Activated naive CD4-positive, alpha-beta T cell treated with anti-CD3 and anti-CD28 coated beads, Interleukin-2, amount 50 U/mL, for 24 hours (primary cell): ENCODE measurements at regions not wholly inside any gene's neighbourhood (a gene's known extent, or its start where the extent isn't known, plus 50 kb on each side); places are given as distances from the start of the nearest gene placed in this dataset.
A peak's percentile ranks its signal among the peaks of the same experiment; 100 is the strongest.

Source experiments
- H3K27ac Mint-ChIP-seq: one replicate; pipeline ENCODE4 v1.8.0; 2021; ENCODE audit warnings: mild to moderate bottlenecking, mixed read lengths
- H3K27me3 Mint-ChIP-seq: one replicate; pipeline ENCODE4 v1.8.0; 2021; ENCODE audit warnings: mixed read lengths
- H3K36me3 Mint-ChIP-seq: one replicate; pipeline ENCODE4 v1.8.0; 2021; ENCODE audit warnings: mixed read lengths
- H3K4me1 Mint-ChIP-seq: one replicate; pipeline ENCODE4 v1.8.0; 2021; ENCODE audit warnings: mixed read lengths
- H3K4me3 Mint-ChIP-seq: one replicate; pipeline ENCODE4 v1.8.0; 2021; ENCODE audit warnings: mild to moderate bottlenecking, mixed read lengths
- H3K9me3 Mint-ChIP-seq: one replicate; pipeline ENCODE4 v1.8.0; 2021; ENCODE audit warnings: mixed read lengths

GRCh38 chr4:11937941-11938340 lies 509.2 kb upstream of the HS3ST1 start:
- Mint-ChIP-seq H3K9me3 (peaks cover 9% of the 10 kb centered on the region), H3K4me3 (no peak overlapping the region), H3K4me1 (no peaks in the 10 kb centered on the region), H3K27me3 (no peaks in the 10 kb centered on the region), H3K27ac (no peak overlapping the region), H3K36me3 (no peaks in the 10 kb centered on the region)

- Mint-ChIP-seq H3K9me3 (peaks cover 6% of the 10 kb centered on the region), H3K4me1 (no peaks in the 10 kb centered on the region), H3K4me3 (no peak overlapping the region), H3K27me3 (no peaks in the 10 kb centered on the region), H3K36me3 (no peaks in the 10 kb centered on the region), H3K27ac (no peak overlapping the region)
These were observed 502.6 kb upstream of the HS3ST1 start for GRCh38 chr4:11931266-11931820.

DNA sequence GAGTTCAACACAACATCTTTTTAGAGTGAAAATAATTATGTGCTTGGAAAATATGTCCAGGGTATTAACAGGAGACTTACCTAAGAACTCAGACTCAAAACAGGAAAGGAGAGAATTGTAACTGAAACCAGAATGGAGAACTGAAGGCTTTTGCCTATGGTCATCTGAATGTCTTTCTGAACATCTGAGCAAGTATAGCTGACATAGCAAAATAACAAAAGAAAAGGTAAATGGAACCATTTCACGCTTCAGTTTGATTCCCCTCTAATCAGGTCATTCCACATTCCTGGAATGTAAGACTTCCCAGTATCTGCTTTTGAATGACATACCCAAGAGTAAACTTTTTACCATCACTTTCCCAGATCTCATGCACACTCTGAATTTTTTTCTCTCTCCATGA lies 500.4 kb upstream of the HS3ST1 start:
- no peak overlapping the region for H3K27ac Mint-ChIP-seq
- H3K9me3 Mint-ChIP-seq: peaks cover 5% of the 10 kb centered on the region
- H3K4me3 Mint-ChIP-seq: no peak overlapping the region
- H3K27me3 Mint-ChIP-seq: no peaks in the 10 kb centered on the region
- H3K4me1 Mint-ChIP-seq: no peaks in the 10 kb centered on the region
- no peaks in the 10 kb centered on the region for H3K36me3 Mint-ChIP-seq

GRCh38 chr4:11919316-11919715 lies 490.6 kb upstream of the HS3ST1 start:
- H3K9me3 Mint-ChIP-seq: peaks cover 6% of the 10 kb centered on the region
- H3K27ac Mint-ChIP-seq: no peak overlapping the region
- no peaks in the 10 kb centered on the region for H3K36me3 Mint-ChIP-seq
- no peaks in the 10 kb centered on the region for H3K4me1 Mint-ChIP-seq
- no peaks in the 10 kb centered on the region for H3K27me3 Mint-ChIP-seq
- H3K4me3 Mint-ChIP-seq: no peak overlapping the region

DNA sequence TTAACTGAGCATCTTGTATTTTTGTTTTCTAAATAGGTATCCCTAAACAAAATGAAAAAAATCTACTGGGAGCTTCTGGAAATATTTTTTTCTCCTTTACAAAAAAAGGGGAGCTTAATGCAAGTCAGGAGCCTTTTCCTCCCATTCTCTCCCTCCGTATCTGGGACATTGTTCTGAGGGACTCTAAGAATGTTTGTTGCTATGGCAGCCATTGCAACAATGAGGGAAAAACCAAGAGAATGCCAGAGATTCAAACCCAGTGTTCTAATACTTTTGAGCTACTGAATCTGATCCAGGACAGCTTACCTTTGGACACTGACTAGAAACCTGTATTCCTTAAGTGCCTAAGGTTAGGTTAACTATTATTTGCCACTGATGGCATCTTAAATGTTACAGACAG lies 485.7 kb upstream of the HS3ST1 start:
- Mint-ChIP-seq H3K4me3 (no peak overlapping the region), H3K27ac (no peak overlapping the region), H3K36me3 (no peaks in the 10 kb centered on the region), H3K27me3 (no peaks in the 10 kb centered on the region), H3K9me3 (peaks cover 6% of the 10 kb centered on the region), H3K4me1 (no peaks in the 10 kb centered on the region)

- no peaks in the 10 kb centered on the region for H3K36me3 Mint-ChIP-seq
- H3K4me3 Mint-ChIP-seq: no peak overlapping the region
- H3K27me3 Mint-ChIP-seq: no peaks in the 10 kb centered on the region
- no peak overlapping the region for H3K27ac Mint-ChIP-seq
- H3K4me1 Mint-ChIP-seq: no peaks in the 10 kb centered on the region
- peaks cover 6% of the 10 kb centered on the region for H3K9me3 Mint-ChIP-seq
These were observed 484.2 kb upstream of the HS3ST1 start for GRCh38 chr4:11912886-11913285.

GRCh38 chr4:11910812-11911211 lies 482.1 kb upstream of the HS3ST1 start:
- Mint-ChIP-seq H3K9me3 (no peaks in the 10 kb centered on the region), H3K4me1 (no peaks in the 10 kb centered on the region), H3K27ac (no peak overlapping the region), H3K36me3 (no peaks in the 10 kb centered on the region), H3K27me3 (no peaks in the 10 kb centered on the region), H3K4me3 (no peak overlapping the region)

GRCh38 chr4:11908712-11909111 lies 480.0 kb upstream of the HS3ST1 start:
- no peaks in the 10 kb centered on the region for H3K36me3 Mint-ChIP-seq
- H3K27ac Mint-ChIP-seq: peak overlapping the region; percentile 59
- no peaks in the 10 kb centered on the region for H3K4me1 Mint-ChIP-seq
- no peaks in the 10 kb centered on the region for H3K9me3 Mint-ChIP-seq
- no peak overlapping the region for H3K4me3 Mint-ChIP-seq
- H3K27me3 Mint-ChIP-seq: no peaks in the 10 kb centered on the region

GRCh38 chr4:11908205-11908604 lies 479.5 kb upstream of the HS3ST1 start:
- H3K9me3 Mint-ChIP-seq: no peaks in the 10 kb centered on the region
- H3K27ac Mint-ChIP-seq: no peak overlapping the region
- H3K4me3 Mint-ChIP-seq: no peak overlapping the region
- H3K36me3 Mint-ChIP-seq: no peaks in the 10 kb centered on the region
- H3K27me3 Mint-ChIP-seq: no peaks in the 10 kb centered on the region
- no peaks in the 10 kb centered on the region for H3K4me1 Mint-ChIP-seq

- Mint-ChIP-seq H3K27ac (no peak overlapping the region), H3K4me1 (no peaks in the 10 kb centered on the region)
These were observed 476.4 kb upstream of the HS3ST1 start for GRCh38 chr4:11904846-11905739.

GRCh38 chr4:11904117-11904535 lies 475.4 kb upstream of the HS3ST1 start:
- Mint-ChIP-seq H3K9me3 (no peaks in the 10 kb centered on the region), H3K4me1 (no peaks in the 10 kb centered on the region), H3K27me3 (no peaks in the 10 kb centered on the region), H3K4me3 (no peak overlapping the region), H3K27ac (no peak overlapping the region), H3K36me3 (no peaks in the 10 kb centered on the region)

More at GRCh38 chr4:11904846-11905739, 476.4 kb upstream of the HS3ST1 start:
- no peaks in the 10 kb centered on the region for H3K36me3 Mint-ChIP-seq
- H3K4me3 Mint-ChIP-seq: no peak overlapping the region
- no peaks in the 10 kb centered on the region for H3K9me3 Mint-ChIP-seq
- no peaks in the 10 kb centered on the region for H3K27me3 Mint-ChIP-seq

DNA sequence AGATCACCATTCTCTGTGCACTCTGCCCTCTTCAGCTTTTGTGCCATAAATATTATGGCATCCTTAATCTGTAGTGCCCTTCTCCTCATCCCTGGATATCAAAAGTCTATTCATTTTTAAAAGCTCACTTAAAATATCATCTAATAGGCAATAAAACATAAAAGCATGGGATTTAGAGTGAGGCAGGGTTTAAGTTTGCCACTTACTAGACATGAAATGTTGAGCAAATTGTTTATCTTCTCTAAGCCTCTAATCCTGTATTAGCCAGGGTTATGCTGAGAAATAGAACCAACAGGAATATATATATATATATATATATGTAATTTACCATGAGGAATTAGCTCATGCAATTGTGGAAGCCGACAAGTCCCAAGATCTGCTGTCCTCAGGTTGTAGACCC lies 472.4 kb upstream of the HS3ST1 start:
- no peaks in the 10 kb centered on the region for H3K27me3 Mint-ChIP-seq
- H3K4me3 Mint-ChIP-seq: no peak overlapping the region
- H3K36me3 Mint-ChIP-seq: no peaks in the 10 kb centered on the region
- no peak overlapping the region for H3K27ac Mint-ChIP-seq
- H3K4me1 Mint-ChIP-seq: no peaks in the 10 kb centered on the region
- peaks cover 6% of the 10 kb centered on the region for H3K9me3 Mint-ChIP-seq

- no peaks in the 10 kb centered on the region for H3K4me1 Mint-ChIP-seq
- no peak overlapping the region for H3K27ac Mint-ChIP-seq
- H3K27me3 Mint-ChIP-seq: no peaks in the 10 kb centered on the region
These were observed 471.7 kb upstream of the HS3ST1 start for GRCh38 chr4:11900359-11900758.

GRCh38 chr4:11898796-11899195 lies 470.1 kb upstream of the HS3ST1 start:
- Mint-ChIP-seq H3K36me3 (no peaks in the 10 kb centered on the region), H3K4me1 (no peaks in the 10 kb centered on the region), H3K27me3 (no peaks in the 10 kb centered on the region), H3K4me3 (no peak overlapping the region), H3K9me3 (peaks cover 6% of the 10 kb centered on the region), H3K27ac (no peak overlapping the region)

More at GRCh38 chr4:11900359-11900758, 471.7 kb upstream of the HS3ST1 start:
- Mint-ChIP-seq H3K36me3 (no peaks in the 10 kb centered on the region), H3K4me3 (no peak overlapping the region), H3K9me3 (peaks cover 6% of the 10 kb centered on the region)

GRCh38 chr4:11895766-11896165 lies 467.1 kb upstream of the HS3ST1 start:
- no peaks in the 10 kb centered on the region for H3K36me3 Mint-ChIP-seq
- peaks cover 6% of the 10 kb centered on the region for H3K9me3 Mint-ChIP-seq
- H3K4me3 Mint-ChIP-seq: no peak overlapping the region
- no peak overlapping the region for H3K27ac Mint-ChIP-seq
- H3K4me1 Mint-ChIP-seq: no peaks in the 10 kb centered on the region
- no peaks in the 10 kb centered on the region for H3K27me3 Mint-ChIP-seq

- H3K27me3 Mint-ChIP-seq: no peaks in the 10 kb centered on the region
These were observed 466.3 kb upstream of the HS3ST1 start for GRCh38 chr4:11894977-11895376.

More at GRCh38 chr4:11894977-11895376, 466.3 kb upstream of the HS3ST1 start:
- Mint-ChIP-seq H3K4me3 (no peak overlapping the region), H3K36me3 (no peaks in the 10 kb centered on the region), H3K27ac (no peak overlapping the region), H3K4me1 (no peaks in the 10 kb centered on the region), H3K9me3 (peaks cover 6% of the 10 kb centered on the region)
